H9 (cell line): ENCODE measurements at regions not wholly inside any gene's neighbourhood (a gene's known extent, or its start where the extent isn't known, plus 50 kb on each side); places are given as distances from the start of the nearest gene placed in this dataset.

Source experiments
- DNase-seq: peaks from one replicate; pipeline ENCODE4 v3.0.0-alpha.2; 2017
- H2AFZ ChIP-seq: one replicate; pipeline ENCODE4 v1.6.1; 2013; ENCODE audit warnings: mild to moderate bottlenecking, low read length, control low read depth, moderate library complexity
- H2AK5ac ChIP-seq: 2 replicates; pipeline ENCODE4 v1.6.1; 2013; ENCODE audit warnings: low read length, control low read depth, mixed read lengths; ENCODE audit not compliant: insufficient read length
- H2BK120ac ChIP-seq: one replicate; pipeline ENCODE4 v1.6.1; 2013; ENCODE audit warnings: low read depth, mild to moderate bottlenecking, low read length, control low read depth, inconsistent platforms; ENCODE audit not compliant: poor library complexity, severe bottlenecking
- H2BK12ac ChIP-seq: 2 replicates; pipeline ENCODE4 v1.6.1; 2013; ENCODE audit warnings: low read length, control low read depth, mixed read lengths, low read depth; ENCODE audit not compliant: insufficient read length
- H2BK15ac ChIP-seq: 2 replicates; pipeline ENCODE4 v1.6.1; 2013; ENCODE audit warnings: low read depth, low read length, control low read depth
- H2BK20ac ChIP-seq: one replicate; pipeline ENCODE4 v1.6.1; 2013; ENCODE audit warnings: low read depth, mild to moderate bottlenecking, low read length, control low read depth, inconsistent platforms; ENCODE audit not compliant: poor library complexity, severe bottlenecking
- H2BK5ac ChIP-seq: 2 replicates; pipeline ENCODE4 v1.6.1; 2013; ENCODE audit warnings: low read length, control low read depth, mixed read lengths; ENCODE audit not compliant: insufficient read length
- H3K14ac ChIP-seq: 2 replicates; pipeline ENCODE4 v1.6.1; 2013; ENCODE audit warnings: low read length, control low read depth; ENCODE audit not compliant: insufficient read depth
- H3K18ac ChIP-seq: 2 replicates; pipeline ENCODE4 v1.6.1; 2013; ENCODE audit warnings: low read depth, mild to moderate bottlenecking, mixed read lengths, low read length, control low read depth; ENCODE audit not compliant: insufficient read length
- H3K23ac ChIP-seq: 2 replicates; pipeline ENCODE4 v1.6.1; 2013; ENCODE audit warnings: low read length, control low read depth, mixed read lengths, low read depth; ENCODE audit not compliant: insufficient read length
- H3K23me2 ChIP-seq: 2 replicates; pipeline ENCODE4 v1.6.1; 2013; ENCODE audit warnings: low read depth, mild to moderate bottlenecking, mixed read lengths, low read length, control low read depth; ENCODE audit not compliant: insufficient read length, poor library complexity, severe bottlenecking
- H3K27ac ChIP-seq: 2 replicates; pipeline ENCODE4 v1.5.1; 2013; ENCODE audit warnings: low read length, control low read depth, mixed read lengths, low read depth; ENCODE audit not compliant: insufficient read length
- H3K27me3 ChIP-seq: 2 replicates; pipeline ENCODE4 v1.6.1; 2013; ENCODE audit warnings: low read length, control low read depth, inconsistent platforms; ENCODE audit not compliant: insufficient read depth
- H3K4ac ChIP-seq: 2 replicates; pipeline ENCODE4 v1.6.1; 2013; ENCODE audit warnings: low read depth, mild to moderate bottlenecking, control low read depth, inconsistent platforms, low read length, moderate library complexity
- H3K4me1 ChIP-seq: 2 replicates; pipeline ENCODE4 v1.6.1; 2013; ENCODE audit warnings: low read length, control low read depth, inconsistent platforms; ENCODE audit not compliant: insufficient read depth
- H3K4me2 ChIP-seq: 2 replicates; pipeline ENCODE4 v1.6.1; 2013; ENCODE audit warnings: low read length, control low read depth, mixed read lengths; ENCODE audit not compliant: insufficient read length, insufficient read depth
- H3K56ac ChIP-seq: 2 replicates; pipeline ENCODE4 v1.6.1; 2013; ENCODE audit warnings: low read depth, mild to moderate bottlenecking, mixed read lengths, low read length, control low read depth; ENCODE audit not compliant: insufficient read length
- H3K79me1 ChIP-seq: 2 replicates; pipeline ENCODE4 v1.6.1; 2013; ENCODE audit warnings: low read depth, mild to moderate bottlenecking, moderate library complexity, low read length, control low read depth, inconsistent platforms; ENCODE audit not compliant: insufficient read depth, poor library complexity, severe bottlenecking
- H3K79me2 ChIP-seq: 2 replicates; pipeline ENCODE4 v1.6.1; 2013; ENCODE audit warnings: low read length, control low read depth, inconsistent platforms; ENCODE audit not compliant: insufficient read depth
- H3K9ac ChIP-seq: 2 replicates; pipeline ENCODE4 v1.6.1; 2013; ENCODE audit warnings: low read length, control low read depth, mixed read lengths; ENCODE audit not compliant: insufficient read length; ENCODE audit errors: extremely low read depth
- H3K9me3 ChIP-seq: one replicate; pipeline ENCODE4 v1.6.1; 2013; ENCODE audit warnings: low read depth, low read length, inconsistent platforms; ENCODE audit not compliant: control insufficient read depth
- H3T11ph ChIP-seq: one replicate; pipeline ENCODE4 v1.6.1; 2013; ENCODE audit warnings: mild to moderate bottlenecking, low read length, control low read depth, inconsistent platforms
- H4K20me1 ChIP-seq: one replicate; pipeline ENCODE4 v1.6.1; 2013; ENCODE audit not compliant: control insufficient read depth, insufficient read length, insufficient read depth
- H4K5ac ChIP-seq: 2 replicates; pipeline ENCODE4 v1.6.1; 2013; ENCODE audit warnings: low read depth, mild to moderate bottlenecking, mixed read lengths, low read length, control low read depth; ENCODE audit not compliant: insufficient read length
- H4K8ac ChIP-seq: replicated peaks from 2 replicates; pipeline ENCODE4 v1.6.1; 2013; ENCODE audit warnings: low read length, control low read depth, mixed read lengths, low read depth; ENCODE audit not compliant: insufficient read length
- H4K91ac ChIP-seq: 2 replicates; pipeline ENCODE4 v1.6.1; 2013; ENCODE audit warnings: low read depth, mild to moderate bottlenecking, moderate library complexity, mixed read lengths, low read length, control low read depth; ENCODE audit not compliant: insufficient read length
- H3K27ac Mint-ChIP-seq, 3 experiments: 2 replicates in 2 of 3; 3 replicates in 1 of 3; pipeline ENCODE4 v1.8.0; 2020 to 2021; ENCODE audit warnings: mixed read lengths in 3 of 3, mild to moderate bottlenecking in 1 of 3, moderate library complexity in 1 of 3
- H3K27me3 Mint-ChIP-seq: 2 replicates; pipeline ENCODE4 v1.8.0; 2021; ENCODE audit warnings: low read depth, mild to moderate bottlenecking, moderate library complexity, mixed read lengths
- H3K36me3 Mint-ChIP-seq, 3 experiments: 2 replicates in 2 of 3; 3 replicates in 1 of 3; pipeline ENCODE4 v1.8.0; 2020 to 2021; ENCODE audit warnings: low read depth in 3 of 3, mixed read lengths in 3 of 3; ENCODE audit not compliant: insufficient read depth in 1 of 3
- H3K4me1 Mint-ChIP-seq, 2 experiments: 2 replicates each; pipeline ENCODE4 v1.8.0; 2020; ENCODE audit warnings: mixed read lengths in 2 of 2
- H3K4me3 Mint-ChIP-seq, 2 experiments: 2 replicates in 1 of 2; 3 replicates in 1 of 2; pipeline ENCODE4 v1.8.0; 2020 to 2021; ENCODE audit warnings: mild to moderate bottlenecking in 2 of 2, mixed read lengths in 2 of 2, moderate library complexity in 1 of 2
- H3K9me3 Mint-ChIP-seq, 2 experiments: 2 replicates in 1 of 2; 3 replicates in 1 of 2; pipeline ENCODE4 v1.8.0; 2020; ENCODE audit warnings: mild to moderate bottlenecking in 2 of 2, mixed read lengths in 2 of 2, moderate library complexity in 1 of 2
- WGBS: extraction: QIAGEN DNeasy Blood & Tissue Kit; methylation state at CpG from one replicate; pipeline ENCODE4 v1.1.7; 2013; ENCODE audit warnings: missing lambda C conversion rate, low lambda C conversion rate, mixed read lengths; ENCODE audit not compliant: insufficient read length; ENCODE audit errors: extremely low coverage; 5-methylcytosine and 5-hydroxymethylcytosine counted together
- TF ChIP-seq, protein P1 (sequence below): fragments of 200-600 bp; sonication (generic); conservative IDR thresholded peaks from 3 replicates; pipeline ENCODE4 v1.8.0; 2021; ENCODE audit warnings: antibody characterized with exemption, mild to moderate bottlenecking

DNA sequence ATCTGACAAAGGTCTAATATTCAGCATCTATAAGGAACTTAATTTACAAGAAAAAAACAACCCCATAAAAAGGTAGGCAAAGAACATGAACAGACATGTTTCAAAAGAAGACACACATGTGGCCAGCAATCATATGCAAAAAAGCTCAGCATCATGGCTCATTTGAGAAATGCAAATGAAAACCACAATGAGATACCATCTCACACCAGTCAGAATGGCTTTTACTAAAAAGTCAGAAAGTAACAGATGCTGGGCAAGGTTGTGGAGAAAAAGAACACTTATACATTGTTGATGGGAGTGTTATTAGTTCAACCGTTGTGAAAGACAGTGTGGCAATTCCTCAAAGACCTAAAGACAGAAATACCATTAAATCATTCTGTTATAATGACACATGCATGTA is 289.9 kb upstream of the MMS22L start:
- no CpG with 5 or more reads among the region's 1 CpG for WGBS
- Histone ChIP-seq H3K27ac (no peak overlapping the region), H4K91ac (no peak overlapping the region), H4K20me1 (no peaks in the 10 kb centered on the region), H3K4me2 (no peak overlapping the region), H3T11ph (no peak overlapping the region), H2BK5ac (no peak overlapping the region), H2AK5ac (no peak overlapping the region), H3K4me1 (no peaks in the 10 kb centered on the region), H3K23me2 (no peaks in the 10 kb centered on the region), H3K27me3 (no peaks in the 10 kb centered on the region), H2BK120ac (no peak overlapping the region), H3K14ac (no peak overlapping the region), H2BK20ac (no peak overlapping the region), H2BK15ac (no peak overlapping the region), H3K18ac (no peak overlapping the region), H3K9me3 (no peaks in the 10 kb centered on the region), H4K5ac (no peak overlapping the region), H4K8ac (no peak overlapping the region), H3K79me2 (no peaks in the 10 kb centered on the region), H2BK12ac (no peak overlapping the region), H3K23ac (no peak overlapping the region), H3K79me1 (no peaks in the 10 kb centered on the region), H2AFZ (no peak overlapping the region), H3K56ac (no peak overlapping the region), H3K9ac (no peak overlapping the region), H3K4ac (no peak overlapping the region)
- Mint-ChIP-seq H3K27me3 (no peaks in the 10 kb centered on the region), H3K36me3 (no peaks in the 10 kb centered on the region), H3K9me3 (no peaks in the 10 kb centered on the region), H3K27ac (no peak overlapping the region; a peak in 1 of 7 replicates), H3K4me1 (peaks cover 0 to 7% of the 10 kb centered on the region in 2 experiments; a peak in 2 of 4 replicates), H3K4me3 (no peak overlapping the region)
- DNase-seq: no peak
- TF ChIP-seq, protein P1, sequence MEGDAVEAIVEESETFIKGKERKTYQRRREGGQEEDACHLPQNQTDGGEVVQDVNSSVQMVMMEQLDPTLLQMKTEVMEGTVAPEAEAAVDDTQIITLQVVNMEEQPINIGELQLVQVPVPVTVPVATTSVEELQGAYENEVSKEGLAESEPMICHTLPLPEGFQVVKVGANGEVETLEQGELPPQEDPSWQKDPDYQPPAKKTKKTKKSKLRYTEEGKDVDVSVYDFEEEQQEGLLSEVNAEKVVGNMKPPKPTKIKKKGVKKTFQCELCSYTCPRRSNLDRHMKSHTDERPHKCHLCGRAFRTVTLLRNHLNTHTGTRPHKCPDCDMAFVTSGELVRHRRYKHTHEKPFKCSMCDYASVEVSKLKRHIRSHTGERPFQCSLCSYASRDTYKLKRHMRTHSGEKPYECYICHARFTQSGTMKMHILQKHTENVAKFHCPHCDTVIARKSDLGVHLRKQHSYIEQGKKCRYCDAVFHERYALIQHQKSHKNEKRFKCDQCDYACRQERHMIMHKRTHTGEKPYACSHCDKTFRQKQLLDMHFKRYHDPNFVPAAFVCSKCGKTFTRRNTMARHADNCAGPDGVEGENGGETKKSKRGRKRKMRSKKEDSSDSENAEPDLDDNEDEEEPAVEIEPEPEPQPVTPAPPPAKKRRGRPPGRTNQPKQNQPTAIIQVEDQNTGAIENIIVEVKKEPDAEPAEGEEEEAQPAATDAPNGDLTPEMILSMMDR: no peak
